HG02763 (cell line): ENCODE measurements at regions not wholly inside any gene's neighbourhood (a gene's known extent, or its start where the extent isn't known, plus 50 kb on each side); places are given as distances from the start of the nearest gene placed in this dataset.
"Not testable (repeated sequence)": the region's sequence is repeated elsewhere in the genome, so short reads cannot be mapped to it uniquely, and the experiment has no call there.

Experiments used
- ATAC-seq: cut with Tn5 transposase; IDR thresholded peaks from one replicate; pipeline ENCODE4 v1.9.1; 2021; ENCODE audit warnings: mild to moderate bottlenecking, moderate library complexity; ENCODE audit not compliant: unreplicated experiment

DNA sequence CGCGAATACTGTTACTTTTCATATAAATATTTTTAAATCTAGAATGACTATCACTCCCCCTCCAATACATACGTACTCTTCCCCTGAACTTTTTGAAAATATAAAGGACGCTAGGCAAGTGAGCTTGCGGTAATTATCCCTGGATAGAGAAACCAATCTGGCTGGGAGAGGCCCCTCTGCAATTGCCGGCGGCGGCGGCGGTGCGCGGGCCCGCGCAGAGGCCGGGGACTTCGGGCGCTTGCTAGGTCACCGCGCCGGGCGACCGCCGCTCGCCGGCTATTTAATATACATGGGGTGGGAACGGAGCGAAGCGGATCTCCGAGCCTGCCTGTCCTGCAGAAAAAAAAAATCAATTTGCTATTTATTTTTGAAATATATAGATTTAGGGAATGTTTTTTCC, 416.3 kb upstream of the ESRRG start:
- no peak for ATAC-seq

DNA sequence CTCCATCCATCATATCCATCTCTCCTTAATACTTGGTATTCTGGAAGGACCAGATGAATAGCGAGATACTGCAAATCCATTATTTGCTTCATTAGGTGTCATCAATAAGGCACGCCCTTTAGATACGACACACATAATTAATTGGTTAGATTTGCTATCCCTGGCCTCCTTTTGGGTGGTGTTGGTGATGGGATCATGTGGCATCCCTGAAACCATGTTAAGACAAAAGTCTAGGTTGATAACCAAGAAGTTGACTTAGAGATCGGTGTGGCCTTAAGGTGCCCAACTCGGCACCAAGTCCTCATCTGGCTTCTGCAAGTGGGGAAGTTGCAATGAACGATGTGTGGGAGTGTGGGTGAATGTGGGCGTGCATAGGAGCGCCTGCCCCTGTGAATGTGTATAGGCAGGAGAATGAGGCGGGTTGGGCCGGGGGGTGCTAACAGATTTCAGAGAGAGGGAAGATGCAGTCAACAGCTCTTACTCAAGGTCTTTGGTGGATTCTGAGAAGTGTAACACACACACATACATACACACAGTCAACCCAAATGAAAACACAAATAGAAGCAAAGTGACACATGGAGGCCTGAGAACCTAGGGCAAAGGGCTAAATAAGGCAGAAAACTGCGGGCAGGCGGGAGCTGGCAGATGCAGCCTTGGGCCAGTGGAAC, 415.7 kb upstream of the ESRRG start:
- no peak for ATAC-seq

DNA sequence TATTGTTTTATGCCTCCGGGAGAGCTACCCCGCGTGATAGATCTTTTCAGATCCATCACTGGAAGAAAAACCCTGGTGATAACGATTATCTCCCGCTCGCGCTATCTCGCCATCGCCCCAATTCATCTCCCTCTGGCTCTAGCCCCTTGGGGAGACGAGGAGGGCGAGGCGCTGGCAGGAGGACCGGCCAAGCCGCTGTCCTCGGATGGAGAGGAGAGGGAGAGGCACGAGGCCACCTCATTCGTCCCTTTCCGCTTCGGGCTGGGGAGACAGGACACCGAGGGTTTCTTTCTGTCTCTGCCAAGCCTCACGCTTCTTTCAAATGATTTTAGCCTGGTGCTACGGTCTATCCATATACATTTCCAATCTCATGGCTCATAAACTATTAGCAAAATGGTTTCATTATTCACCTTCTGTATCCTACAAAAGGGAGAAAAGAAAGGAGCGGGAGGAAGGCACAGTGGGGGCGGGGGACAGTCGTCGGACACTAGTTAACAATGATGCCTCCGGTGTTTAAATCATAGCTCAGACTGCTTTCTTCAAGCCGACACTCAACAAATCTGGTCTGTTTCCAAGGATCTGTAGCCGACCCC, 415.0 kb upstream of the ESRRG start:
- ATAC-seq: no peak

DNA sequence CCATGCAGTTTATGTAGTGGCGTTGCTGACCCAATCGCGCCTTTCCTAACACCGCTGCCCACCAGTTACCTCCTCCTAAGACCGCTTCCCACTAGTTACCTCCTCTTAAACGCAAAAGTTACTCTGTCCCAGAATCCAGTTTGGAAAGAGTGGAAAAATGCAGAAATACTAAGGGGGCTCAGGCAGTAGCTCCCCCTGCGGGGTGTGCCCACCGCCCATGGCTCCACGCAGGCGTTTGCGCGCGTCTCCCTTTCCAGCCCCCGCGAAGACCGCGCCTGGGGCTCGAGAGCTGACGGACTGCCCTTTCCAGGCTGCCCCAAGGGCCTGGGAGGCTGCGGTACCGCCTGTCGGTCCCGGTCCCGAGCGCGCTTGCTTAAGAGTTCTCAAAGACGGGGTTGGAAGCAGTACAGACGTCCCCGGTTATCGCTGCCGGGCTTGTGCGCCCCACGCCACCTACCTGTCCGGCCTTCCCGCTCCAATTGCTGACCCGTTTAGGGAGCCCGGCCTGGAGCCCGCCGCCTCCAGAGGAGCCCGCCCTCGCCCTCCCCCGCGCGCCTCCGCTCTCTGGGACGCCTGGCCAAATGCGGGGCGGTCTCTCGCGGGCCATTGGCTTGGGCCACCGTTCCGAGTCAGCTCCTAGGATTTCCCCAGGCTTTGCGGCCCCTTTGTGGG, 414.1 kb upstream of the ESRRG start:
- ATAC-seq: no peak

DNA sequence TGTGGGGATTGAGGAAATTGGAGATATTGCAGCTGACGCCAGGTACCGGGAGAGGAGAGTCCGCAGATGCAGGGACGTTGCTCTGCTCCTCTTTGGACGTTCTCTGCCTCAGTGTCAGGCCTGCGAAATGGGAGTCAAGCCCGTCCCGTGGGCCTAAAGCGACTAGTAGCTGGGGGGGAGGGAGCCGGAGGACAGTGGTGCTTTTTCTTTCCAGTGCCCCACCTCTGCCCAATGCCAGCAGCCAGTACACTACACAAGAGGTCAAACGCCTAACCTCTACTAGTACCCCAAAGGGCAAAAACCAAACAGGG, 413.6 kb upstream of the ESRRG start:
- no peak for ATAC-seq

DNA sequence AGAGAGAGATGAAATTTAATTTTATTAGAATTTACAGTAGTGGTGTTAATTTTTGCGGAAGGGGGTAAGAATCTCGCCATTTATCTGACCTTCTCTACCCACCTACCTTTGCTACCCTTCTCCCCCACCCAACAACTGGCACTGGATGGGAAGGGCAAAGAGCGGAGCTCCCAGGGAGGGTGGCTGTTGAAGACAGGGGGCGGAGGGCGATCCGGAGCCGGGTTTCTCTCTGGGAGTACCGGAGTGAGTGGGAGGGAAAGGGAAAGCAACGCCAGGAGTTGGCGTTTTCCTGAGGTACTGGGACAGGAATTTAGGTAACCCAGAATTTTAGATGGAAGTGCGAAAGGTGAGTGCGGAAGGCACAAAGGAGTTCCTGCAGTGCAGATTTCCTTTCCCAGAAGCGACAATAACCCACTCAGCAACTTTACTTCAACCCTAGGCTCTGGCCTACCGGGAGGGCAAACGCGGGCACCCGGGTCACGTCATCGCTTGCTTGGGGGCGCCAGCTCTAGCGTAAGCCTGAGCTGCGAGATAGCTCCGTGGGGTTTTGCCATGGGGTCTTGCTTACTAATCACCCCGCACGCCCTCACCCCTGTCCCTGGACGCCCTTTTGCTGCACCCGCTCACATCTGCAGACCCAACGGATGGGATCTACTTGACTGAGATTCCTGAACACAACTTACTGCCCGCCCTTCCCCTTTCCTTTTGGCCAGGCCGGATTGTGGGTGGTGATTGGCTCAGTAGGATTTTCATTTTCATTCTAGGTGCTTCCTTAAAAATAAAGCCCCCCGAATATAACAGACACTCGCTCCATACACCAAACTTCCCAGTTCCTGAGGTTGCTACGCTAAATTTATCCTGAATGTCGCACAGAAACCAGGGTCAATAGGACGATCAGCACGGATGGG, 413.0 kb upstream of the ESRRG start:
- ATAC-seq: no peak

DNA sequence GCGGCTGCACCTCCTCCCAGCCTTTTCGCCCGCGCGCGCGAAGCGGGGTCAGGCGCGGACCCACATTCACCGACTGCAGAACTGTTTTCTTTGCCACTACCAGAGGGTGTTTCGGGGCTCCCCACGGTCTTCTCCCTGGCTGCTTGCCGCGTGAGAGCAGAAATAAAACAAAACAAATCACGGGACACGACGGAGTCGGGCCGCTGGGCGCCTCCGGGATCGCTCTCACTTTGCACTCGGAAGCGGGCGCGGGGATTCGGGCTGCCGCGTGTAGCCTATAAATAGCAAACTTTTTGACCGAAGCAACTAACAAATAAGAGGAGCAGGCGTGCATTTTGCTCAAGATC, 412.3 kb upstream of the ESRRG start:
- ATAC-seq: no peak

DNA sequence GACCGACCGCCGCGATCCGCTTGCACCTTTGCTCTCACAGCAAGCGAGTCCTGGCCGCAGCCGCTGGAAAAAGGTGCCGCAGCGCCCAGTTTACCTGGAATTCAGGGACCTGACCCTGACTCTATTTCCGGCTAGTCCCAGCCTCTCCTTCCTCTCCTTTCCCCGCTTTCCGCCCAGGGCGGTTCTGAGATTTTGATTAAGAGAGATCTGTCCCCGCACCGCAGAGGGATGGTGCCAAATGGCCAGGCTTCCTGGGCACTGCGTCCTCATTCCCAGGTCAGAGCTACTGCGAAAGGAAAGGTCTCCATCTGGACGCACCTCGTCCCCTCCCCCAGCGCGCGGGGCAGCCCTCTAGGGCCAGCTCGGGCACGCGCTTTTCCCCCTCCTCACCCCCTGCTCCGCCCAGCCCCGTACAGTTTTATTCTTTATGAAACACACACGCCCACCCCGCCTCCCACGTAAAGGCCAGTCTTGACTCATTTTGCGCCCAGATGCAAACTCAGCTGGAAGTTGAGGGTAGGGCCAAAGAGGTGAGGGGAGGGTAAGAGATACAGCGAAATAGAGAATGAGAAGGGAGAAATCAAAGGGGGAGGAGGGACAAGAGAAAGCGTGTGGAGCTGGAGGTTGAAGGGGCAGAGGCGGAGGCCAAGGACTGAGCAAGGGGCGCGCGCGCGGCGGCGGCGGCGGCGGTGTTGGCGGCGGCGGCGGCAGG, 411.8 kb upstream of the ESRRG start:
- ATAC-seq: no peak

DNA sequence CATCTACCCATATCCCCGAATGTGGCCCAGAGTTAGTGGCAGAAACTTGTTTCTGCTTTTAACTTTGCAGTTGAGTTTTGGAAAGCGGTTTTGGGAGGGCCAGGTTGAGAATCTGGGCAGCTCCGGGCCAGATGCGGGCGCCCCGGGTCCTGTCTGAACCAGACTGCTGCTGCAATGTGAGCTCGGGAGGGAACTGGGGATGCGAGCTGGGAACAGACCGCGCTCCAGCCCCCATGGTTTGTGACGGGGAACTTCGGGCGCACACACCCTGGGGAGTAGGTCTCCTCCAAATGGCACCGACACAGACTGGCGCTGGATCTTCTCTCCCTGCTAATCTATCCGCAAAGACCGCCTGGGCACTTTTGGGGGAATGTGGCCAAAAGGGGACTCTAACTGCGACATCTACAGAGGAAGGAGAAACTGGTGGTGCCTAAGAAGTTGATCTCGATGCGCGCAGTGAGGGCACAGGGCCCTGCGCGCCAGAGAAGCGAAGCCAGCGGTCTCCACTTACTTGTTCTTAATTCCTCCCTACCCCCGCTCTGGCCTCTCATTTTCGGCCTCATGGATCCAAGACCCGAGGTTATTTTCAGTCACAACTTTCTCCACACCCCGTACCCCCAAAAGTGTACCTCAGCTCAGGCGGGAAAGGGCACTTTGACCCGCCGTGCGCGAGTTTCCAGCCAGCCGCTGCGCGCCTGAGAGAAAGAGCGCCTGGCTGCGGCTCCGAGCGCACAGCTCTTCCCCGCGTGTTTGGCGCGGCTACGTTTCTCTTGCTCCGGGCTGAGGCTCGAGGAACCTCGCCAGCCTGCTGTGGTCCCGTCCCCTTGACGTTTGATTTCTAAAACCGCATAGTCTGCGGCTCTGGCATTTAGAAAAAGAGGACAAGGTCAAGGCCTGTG, 411.0 kb upstream of the ESRRG start:
- no peak for ATAC-seq

DNA sequence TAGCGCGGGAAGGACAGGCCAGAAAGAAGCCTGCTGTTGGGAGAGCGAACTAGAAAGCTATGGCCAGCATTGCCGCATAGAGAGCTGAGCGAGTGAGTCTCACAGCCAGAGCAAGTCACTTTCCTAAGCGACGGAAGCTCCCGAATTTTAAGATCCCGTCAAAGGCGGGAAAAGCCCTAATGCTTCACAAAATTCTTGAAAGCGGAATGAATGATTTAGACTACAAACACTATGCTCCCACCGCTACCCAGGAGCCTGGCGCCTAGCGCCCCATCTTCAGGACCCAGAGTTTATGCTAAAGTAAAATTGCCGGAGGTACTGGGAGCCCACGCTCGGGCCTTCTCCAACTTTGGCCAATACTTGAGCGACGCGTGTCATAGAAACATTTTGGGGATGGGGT, 409.9 kb upstream of the ESRRG start:
- ATAC-seq: no peak

DNA sequence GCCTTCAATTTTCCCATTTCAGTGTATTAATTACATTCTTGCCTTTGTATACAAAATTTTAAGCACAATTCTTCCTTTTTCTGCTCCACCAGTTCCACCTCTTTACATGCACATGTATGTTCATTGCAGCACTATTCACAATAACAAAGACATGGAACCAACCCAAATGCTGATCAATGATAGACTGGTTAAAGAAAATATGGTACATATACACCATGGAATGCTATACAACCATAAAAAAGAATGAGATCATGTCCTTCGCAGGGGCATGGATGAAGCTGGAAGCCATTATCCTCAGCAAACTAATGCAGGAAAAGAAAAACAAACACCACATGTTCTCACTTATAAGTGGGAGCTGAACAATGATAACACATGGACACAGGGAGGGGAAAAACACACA, 400.1 kb upstream of the ESRRG start:
- ATAC-seq: not testable (repeated sequence)

DNA sequence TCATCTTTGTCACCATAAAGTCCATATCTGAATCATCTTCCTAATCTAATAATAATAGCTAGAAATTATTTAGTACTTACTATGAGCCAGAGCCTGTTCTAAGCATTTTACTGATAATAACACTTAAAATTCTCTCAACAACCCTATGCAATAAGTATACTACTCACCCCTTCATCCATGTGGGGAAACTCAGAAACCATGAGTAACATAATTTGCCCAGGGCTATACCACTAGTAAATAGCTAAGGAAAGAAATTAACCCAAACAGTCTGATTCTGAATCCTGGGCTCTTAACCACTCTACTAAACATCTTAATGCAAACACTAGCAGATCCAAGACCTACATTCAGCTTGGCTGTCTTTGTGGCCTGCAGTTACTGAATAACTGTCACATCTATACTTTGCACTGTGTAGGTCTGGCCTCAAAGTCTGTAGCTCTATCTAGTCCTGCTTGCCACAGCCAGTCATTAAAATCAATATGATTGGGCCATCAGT, 394.8 kb upstream of the ESRRG start:
- no peak for ATAC-seq

DNA sequence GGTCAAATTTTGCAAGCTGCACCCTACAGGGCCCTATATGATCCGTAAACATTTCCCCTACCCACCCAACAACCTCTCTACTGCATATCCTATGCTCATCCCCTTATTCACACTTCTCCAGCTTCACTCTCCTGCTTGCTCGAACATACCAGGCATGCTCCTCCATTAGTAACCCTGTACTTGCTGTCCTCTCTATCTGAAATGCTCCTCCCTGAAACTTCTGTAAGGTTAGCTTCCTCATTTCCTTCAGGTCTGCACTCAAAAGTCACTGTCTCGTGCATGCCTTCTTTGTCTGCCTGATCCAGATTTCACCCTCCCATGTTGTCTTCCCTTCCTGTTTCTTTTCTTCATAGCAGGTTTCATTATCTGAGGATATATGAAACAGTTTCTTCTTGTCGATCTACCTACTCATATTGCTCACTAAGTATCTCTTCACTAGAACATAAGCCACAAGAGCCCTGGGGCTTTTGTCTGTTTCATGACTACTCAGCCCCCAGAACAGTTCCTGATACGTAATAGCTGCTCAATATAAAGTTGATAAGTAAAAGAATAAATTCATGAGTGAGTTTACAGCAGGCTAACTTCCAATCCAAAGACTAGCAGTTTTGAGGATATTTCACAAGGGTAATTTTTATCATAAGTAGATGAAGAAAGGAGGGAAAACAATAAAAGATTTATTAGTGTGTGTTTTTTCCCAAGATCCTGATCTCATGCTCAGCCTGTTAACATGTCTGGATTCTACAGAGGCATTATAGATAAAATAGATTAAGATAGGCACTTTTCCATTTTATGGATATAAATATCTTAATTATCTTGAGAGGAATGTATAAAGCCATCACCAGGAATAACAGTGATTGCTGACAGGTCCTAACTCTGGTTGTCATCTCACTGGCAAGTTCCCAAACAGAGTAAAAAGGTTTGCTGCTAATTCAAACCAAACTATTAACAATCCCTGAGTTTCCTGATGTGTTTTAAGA, 392.5 kb upstream of the ESRRG start:
- ATAC-seq: no peak

DNA sequence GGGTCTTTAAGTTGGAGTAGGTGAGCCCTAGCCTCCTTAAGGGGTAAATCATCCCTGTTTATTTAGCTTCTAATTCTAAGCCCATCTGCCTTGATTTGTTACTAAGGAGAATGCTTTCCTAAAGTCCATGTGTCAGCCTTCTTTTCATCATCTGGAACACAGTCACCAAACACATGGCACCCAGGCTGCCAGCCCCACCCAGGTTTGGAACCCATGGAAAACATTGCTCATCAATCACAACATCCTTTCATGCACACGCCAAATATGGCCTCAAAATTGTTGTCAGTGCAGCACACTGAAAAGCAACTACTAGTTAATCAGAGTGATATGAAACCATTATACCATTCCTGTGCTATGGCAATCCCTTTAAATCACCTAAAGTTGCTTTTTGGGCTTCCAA, 386.7 kb upstream of the ESRRG start:
- no peak for ATAC-seq

DNA sequence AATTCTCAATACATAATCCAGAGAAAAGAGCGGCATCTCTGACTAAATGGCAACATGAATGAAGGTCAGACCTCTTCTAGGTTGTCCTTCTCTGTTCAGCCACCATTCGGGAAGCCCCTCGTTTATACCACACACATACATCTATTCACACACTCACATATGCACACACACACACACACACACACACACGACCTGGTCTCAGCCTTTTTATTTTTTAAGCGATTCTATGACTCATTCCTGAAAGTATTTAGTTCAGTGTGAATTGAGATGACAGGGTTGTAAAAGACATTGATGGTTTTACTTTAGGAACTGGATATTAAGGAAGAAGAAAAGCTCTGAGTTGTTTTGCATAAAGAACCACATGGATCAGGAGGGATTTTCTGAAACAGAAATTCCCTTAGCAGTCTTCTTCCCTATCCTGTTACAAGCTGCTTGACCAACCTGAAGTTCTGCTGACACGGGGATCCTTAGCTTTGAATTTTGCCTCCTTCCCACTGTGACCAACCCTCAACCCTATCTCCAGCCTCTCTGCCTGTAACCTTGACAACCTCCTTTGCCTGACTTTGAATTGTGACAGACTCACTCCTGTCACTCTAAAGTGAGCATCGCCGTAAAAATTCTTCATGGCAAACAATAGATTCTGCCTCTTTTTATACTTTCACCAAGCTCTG, 383.1 kb upstream of the ESRRG start:
- no peak for ATAC-seq

DNA sequence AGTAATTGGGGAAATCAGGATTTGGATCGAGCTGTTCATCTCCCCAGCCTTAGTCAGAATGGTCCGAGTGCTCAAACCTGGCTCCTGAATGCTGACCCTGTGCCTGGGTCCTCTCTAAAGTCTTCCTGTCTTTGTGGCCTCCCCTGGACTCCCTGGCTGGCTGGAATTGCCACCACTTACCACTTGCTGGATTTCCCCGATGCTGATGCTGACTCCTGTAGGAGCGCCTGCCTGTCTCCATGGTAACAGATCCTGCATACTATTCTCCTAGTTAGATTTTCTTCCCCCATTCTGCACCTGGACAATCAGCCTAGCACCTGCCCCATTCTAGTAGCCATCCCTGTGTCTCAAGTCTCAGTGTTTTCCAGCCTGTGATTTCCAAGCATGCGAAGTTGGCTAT, 382.2 kb upstream of the ESRRG start:
- no peak for ATAC-seq

DNA sequence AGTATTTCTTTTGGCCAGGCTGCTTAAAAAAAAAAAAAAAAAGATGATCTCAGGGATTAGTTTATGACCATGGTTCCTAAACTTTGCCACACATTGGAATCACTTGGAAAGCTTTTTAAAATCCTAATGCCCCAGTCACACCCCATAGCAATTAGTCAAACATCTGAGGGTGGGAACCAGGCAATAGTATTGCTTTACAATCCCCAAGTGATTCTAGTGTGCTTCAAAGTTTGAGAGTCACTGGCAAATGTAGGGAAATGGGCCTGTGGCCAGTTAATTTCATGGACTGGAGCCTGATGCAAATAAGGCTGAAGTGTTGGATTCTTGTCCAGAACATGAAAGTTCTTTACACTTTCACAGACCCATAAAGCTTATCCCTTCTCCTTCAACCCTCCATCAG, 374.6 kb upstream of the ESRRG start:
- no peak for ATAC-seq

DNA sequence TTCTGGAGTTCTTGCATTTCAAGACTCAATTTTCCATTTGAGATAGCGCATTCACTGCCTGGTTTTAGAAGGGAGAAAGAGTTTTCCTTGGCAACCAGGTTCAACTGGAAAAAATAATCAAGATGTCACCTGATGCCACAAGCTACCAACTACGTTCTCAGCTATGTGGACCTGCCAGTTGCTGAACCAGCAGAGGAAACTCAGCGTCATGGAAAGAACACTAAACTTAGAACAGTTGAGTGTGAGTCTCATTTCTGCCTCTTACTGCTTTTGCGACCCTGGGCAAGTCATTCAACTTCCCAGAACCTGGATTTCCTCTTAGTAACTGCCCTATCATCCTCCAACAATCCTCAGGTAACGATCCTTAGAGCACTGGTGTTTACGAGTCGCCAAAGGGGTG, 373.0 kb upstream of the ESRRG start:
- ATAC-seq: no peak
